HCT116 (cell line): ENCODE measurements at regions not wholly inside any gene's neighbourhood (a gene's known extent, or its start where the extent isn't known, plus 50 kb on each side); places are given as distances from the start of the nearest gene placed in this dataset.

Experiments used
- ATAC-seq: fragments of 200-7000 bp; cut with Tn5 transposase; 2 replicates; pipeline ENCODE4 v1.9.1; 2020; ENCODE audit warnings: mild to moderate bottlenecking, moderate library complexity
- BruUV-seq: library from RNA; stranded (reverse); fragments of 400-500 nt; replicated peaks from 2 replicates; lab custom pipeline; 2021; lab: Mats Ljungman, UMichigan
- CTCF ChIA-PET: fragments of 300-600 bp; sonication (Branson Sonifier 250); formaldehyde crosslinking; loops from one replicate; lab custom pipeline; 2021; ENCODE audit warnings: antibody characterized with exemption; lab: Charles Lee
- POLR2A ChIA-PET: fragments of 300-600, 350-600 bp; sonication (Branson Sonifier 250); formaldehyde crosslinking; loops from one replicate; lab custom pipeline; 2021; ENCODE audit warnings: antibody characterized with exemption; lab: Charles Lee
- RAD21 ChIA-PET, 2 experiments: fragments of 300-600 bp; sonication (Branson Sonifier 250); formaldehyde crosslinking; loops; one replicate each; lab custom pipeline; 2023; ENCODE audit warnings: low total read pairs in 2 of 2; ENCODE audit not compliant: uncharacterized antibody in 2 of 2, unreplicated experiment in 2 of 2, low non-redundant PET in 1 of 2; lab: Charles Lee
- DNase-seq: peaks from one replicate; pipeline ENCODE4 v3.0.0-alpha.2; 2010; ENCODE audit warnings: low read depth, low spot score
- H2AFZ ChIP-seq: fragments of 200-600 bp; shearing (Covaris generic), sonication (generic); 2 replicates; pipeline ENCODE4 v1.6.1; 2017; ENCODE audit warnings: low read depth, mixed run types, mixed read lengths, antibody characterized with exemption, low read length; ENCODE audit not compliant: poor library complexity, severe bottlenecking
- H3K27ac ChIP-seq: 2 replicates; pipeline ENCODE4 v1.5.1; 2012; ENCODE audit warnings: low read depth, low read length
- H3K27me3 ChIP-seq: fragments of 200-600 bp; sonication (generic); 2 replicates; pipeline ENCODE4 v1.6.1; 2016; ENCODE audit warnings: mixed run types, low read length, mixed read lengths; ENCODE audit not compliant: insufficient read depth
- H3K36me3 ChIP-seq, 2 experiments: fragments of 200-500 bp in 1 of 2; fragments of 200-600 bp in 1 of 2; sonication (Bioruptor generic) in 1 of 2; sonication (generic) in 1 of 2; 2 replicates each; pipeline versions ENCODE4 v1.5.1 to v1.6.1; 2014 to 2016; ENCODE audit warnings: low read length in 2 of 2, inconsistent platforms in 1 of 2, mixed read lengths in 1 of 2, mixed run types in 1 of 2; ENCODE audit not compliant: insufficient read depth in 2 of 2, control insufficient read depth in 1 of 2
- H3K4me1 ChIP-seq, 2 experiments: fragments of 200-600 bp in 1 of 2; sonication (generic) in 1 of 2; 2 replicates each; pipeline versions ENCODE4 v1.5.1 to v1.6.1; 2012 to 2017; ENCODE audit warnings: low read length in 2 of 2, inconsistent platforms in 1 of 2, mild to moderate bottlenecking in 1 of 2, mixed read lengths in 1 of 2, mixed run types in 1 of 2, moderate library complexity in 1 of 2; ENCODE audit not compliant: insufficient read depth in 2 of 2, control insufficient read depth in 1 of 2
- H3K4me2 ChIP-seq: fragments of 200-600 bp; sonication (generic); 2 replicates; pipeline ENCODE4 v1.6.1; 2017; ENCODE audit warnings: mixed run types, low read length, mixed read lengths
- H3K4me3 ChIP-seq, 2 experiments: fragments of 200-600 bp in 1 of 2; sonication (generic) in 1 of 2; replicated peaks in 1 of 2; 2 replicates each; pipeline ENCODE4 v1.5.1; 2011 to 2016; ENCODE audit warnings: low read length in 2 of 2, control low read depth in 1 of 2, low read depth in 1 of 2, mild to moderate bottlenecking in 1 of 2, mixed read lengths in 1 of 2, mixed run types in 1 of 2
- H3K79me2 ChIP-seq: fragments of 200-600 bp; sonication (generic); 2 replicates; pipeline ENCODE4 v1.6.1; 2017; ENCODE audit warnings: mild to moderate bottlenecking, mixed run types, low read length, moderate library complexity, mixed read lengths; ENCODE audit not compliant: insufficient read depth
- H3K9ac ChIP-seq: fragments of 200-600 bp; sonication (generic); 2 replicates; pipeline ENCODE4 v1.6.1; 2016; ENCODE audit warnings: low read length, mixed read lengths
- H3K9me2 ChIP-seq: fragments of 200-600 bp; sonication (generic), shearing (Covaris generic); 2 replicates; pipeline ENCODE4 v1.6.1; 2017; ENCODE audit warnings: mixed run types, mild to moderate bottlenecking, moderate library complexity; ENCODE audit not compliant: insufficient read depth
- H3K9me3 ChIP-seq, 2 experiments: fragments of 200-500 bp in 1 of 2; fragments of 200-600 bp in 1 of 2; sonication (Bioruptor generic) in 1 of 2; sonication (generic) in 1 of 2; 2 replicates each; pipeline ENCODE4 v1.6.1; 2014 to 2017; ENCODE audit warnings: low read length in 2 of 2, mixed read lengths in 2 of 2, inconsistent platforms in 1 of 2, low read depth in 1 of 2, mild to moderate bottlenecking in 1 of 2, mixed run types in 1 of 2, moderate library complexity in 1 of 2; ENCODE audit not compliant: control insufficient read depth in 1 of 2, insufficient read depth in 1 of 2
- H4K20me1 ChIP-seq: fragments of 200-600 bp; sonication (generic), shearing (Covaris generic); 2 replicates; pipeline ENCODE4 v1.6.1; 2017; ENCODE audit warnings: mixed run types, mild to moderate bottlenecking, moderate library complexity; ENCODE audit not compliant: insufficient read depth
- CBX3 ChIP-seq: IDR thresholded peaks from 2 replicates; pipeline ENCODE4 v1.6.1; 2012; ENCODE audit warnings: low read depth
- CEBPB ChIP-seq: IDR thresholded peaks from 2 replicates; pipeline ENCODE4 v1.6.1; 2012; ENCODE audit warnings: low read depth
- EGR1 ChIP-seq: IDR thresholded peaks from 2 replicates; pipeline ENCODE4 v1.6.1; 2012; ENCODE audit warnings: low read depth
- EZH2 ChIP-seq: fragments of 200-600 bp; sonication (generic); IDR thresholded peaks from 2 replicates; pipeline ENCODE4 v1.6.1; 2017; ENCODE audit warnings: antibody characterized with exemption, mixed run types
- FOSL1 ChIP-seq: IDR thresholded peaks from 2 replicates; pipeline ENCODE4 v1.6.1; 2012; ENCODE audit warnings: low read depth
- JUND ChIP-seq: IDR thresholded peaks from 2 replicates; pipeline ENCODE4 v1.6.1; 2012
- POLR2A ChIP-seq: IDR thresholded peaks from 2 replicates; pipeline ENCODE4 v1.7.0; 2011; ENCODE audit warnings: borderline replicate concordance; ENCODE audit not compliant: insufficient read depth, insufficient read length; ENCODE audit errors: extremely low read depth
- POLR2AphosphoS5 ChIP-seq: IDR thresholded peaks from 2 replicates; pipeline ENCODE4 v1.6.1; 2011; ENCODE audit warnings: mild to moderate bottlenecking, low read depth, low read length, moderate library complexity
- SIN3A ChIP-seq: IDR thresholded peaks from 2 replicates; pipeline ENCODE4 v1.6.1; 2012; ENCODE audit warnings: low read depth
- SRF ChIP-seq: IDR thresholded peaks from 2 replicates; pipeline ENCODE4 v1.6.1; 2012; ENCODE audit warnings: low read depth
- TCF7L2 ChIP-seq: IDR thresholded peaks from 2 replicates; pipeline ENCODE4 v1.7.0; 2011; ENCODE audit warnings: borderline replicate concordance, inconsistent platforms; ENCODE audit not compliant: insufficient read depth, insufficient read length; ENCODE audit errors: extremely low read depth
- YY1 ChIP-seq: IDR thresholded peaks from 2 replicates; pipeline ENCODE4 v1.6.1; 2011; ENCODE audit warnings: low read length, low read depth, moderate library complexity, mild to moderate bottlenecking; ENCODE audit not compliant: insufficient replicate concordance; ENCODE audit errors: extremely low read depth
- ZFX ChIP-seq: fragments of 450-650 bp; IDR thresholded peaks from 2 replicates; pipeline ENCODE4 v1.6.1; 2017
- ZNF274 ChIP-seq: fragments of 200-500 bp; sonication (Bioruptor generic); IDR thresholded peaks from 2 replicates; pipeline ENCODE4 v1.6.1; 2014; ENCODE audit warnings: mild to moderate bottlenecking, low read depth, low read length, inconsistent platforms
- intact Hi-C: fragments of 100-400 bp; cut with micrococcal nuclease; formaldehyde crosslinking; loops from 2 replicates; pipeline ENCODE4 v1.10.0; 2022
- TF ChIP-seq, protein P1 (sequence below): IDR thresholded peaks from 2 replicates; pipeline ENCODE4 v1.6.1; 2012
- TF ChIP-seq, protein P2 (sequence below): IDR thresholded peaks from 2 replicates; pipeline ENCODE4 v1.6.1; 2011; ENCODE audit warnings: mild to moderate bottlenecking, low read length, moderate library complexity; ENCODE audit not compliant: insufficient replicate concordance; ENCODE audit errors: extremely low read depth
- TF ChIP-seq, protein P3 (sequence below): IDR thresholded peaks from 2 replicates; pipeline ENCODE4 v1.6.1; 2012; ENCODE audit warnings: low read depth

DNA sequence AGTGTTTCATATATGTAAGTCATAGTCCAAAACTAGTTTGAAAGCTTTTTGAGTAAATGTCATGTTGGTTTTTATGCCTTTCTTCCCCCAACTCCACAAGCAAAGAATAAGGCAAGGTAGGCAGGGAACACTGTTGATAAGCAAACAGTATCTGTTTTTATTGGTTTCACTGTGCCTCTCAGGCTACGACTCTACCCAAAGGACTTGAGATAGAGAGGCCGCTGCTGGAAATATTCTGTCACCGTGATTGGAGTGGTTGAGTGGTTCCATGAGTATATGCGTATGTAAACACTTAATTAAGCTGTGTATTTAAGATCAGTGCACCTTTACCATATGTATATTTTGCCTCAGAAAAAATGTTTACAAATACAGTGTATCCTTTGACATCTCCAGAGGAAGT is 138.1 kb upstream of the KIF26B start:
- ChIA-PET POLR2A (no interaction called here), CTCF (interaction anchor here (1.4 kb wide), 1 partner anchor 26 kb away, joined by 3 read pairs; no protein-coding TSS in a partner anchor), RAD21 (no interaction called here)
- H3K79me2 ChIP-seq: no peaks in the 10 kb centered on the region
- H3K9me3 ChIP-seq: no peaks in the 10 kb centered on the region
- intact Hi-C loops: no loop called here
- H3K9me2 ChIP-seq: no peaks in the 10 kb centered on the region
- H3K27ac ChIP-seq: no peak overlapping the region
- H3K4me3 ChIP-seq: no peak overlapping the region
- no peak overlapping the region for H3K9ac ChIP-seq
- H3K4me1 ChIP-seq: no peaks in the 10 kb centered on the region
- no TSS peak for BruUV-seq
- H3K4me2 ChIP-seq: no peak overlapping the region
- no peak overlapping the region for H2AFZ ChIP-seq
- TF ChIP-seq ZNF274 (no peak), TCF7L2 (no peak), EZH2 (no peak), CEBPB (no peak), FOSL1 (no peak), CBX3 (no peak), ZFX (no peak), YY1 (no peak), POLR2AphosphoS5 (no peak), EGR1 (no peak), JUND (no peak), SRF (no peak), POLR2A (no peak), SIN3A (no peak)
- TF ChIP-seq, protein P1, sequence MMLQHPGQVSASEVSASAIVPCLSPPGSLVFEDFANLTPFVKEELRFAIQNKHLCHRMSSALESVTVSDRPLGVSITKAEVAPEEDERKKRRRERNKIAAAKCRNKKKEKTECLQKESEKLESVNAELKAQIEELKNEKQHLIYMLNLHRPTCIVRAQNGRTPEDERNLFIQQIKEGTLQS: no peak
- TF ChIP-seq, protein P2, sequence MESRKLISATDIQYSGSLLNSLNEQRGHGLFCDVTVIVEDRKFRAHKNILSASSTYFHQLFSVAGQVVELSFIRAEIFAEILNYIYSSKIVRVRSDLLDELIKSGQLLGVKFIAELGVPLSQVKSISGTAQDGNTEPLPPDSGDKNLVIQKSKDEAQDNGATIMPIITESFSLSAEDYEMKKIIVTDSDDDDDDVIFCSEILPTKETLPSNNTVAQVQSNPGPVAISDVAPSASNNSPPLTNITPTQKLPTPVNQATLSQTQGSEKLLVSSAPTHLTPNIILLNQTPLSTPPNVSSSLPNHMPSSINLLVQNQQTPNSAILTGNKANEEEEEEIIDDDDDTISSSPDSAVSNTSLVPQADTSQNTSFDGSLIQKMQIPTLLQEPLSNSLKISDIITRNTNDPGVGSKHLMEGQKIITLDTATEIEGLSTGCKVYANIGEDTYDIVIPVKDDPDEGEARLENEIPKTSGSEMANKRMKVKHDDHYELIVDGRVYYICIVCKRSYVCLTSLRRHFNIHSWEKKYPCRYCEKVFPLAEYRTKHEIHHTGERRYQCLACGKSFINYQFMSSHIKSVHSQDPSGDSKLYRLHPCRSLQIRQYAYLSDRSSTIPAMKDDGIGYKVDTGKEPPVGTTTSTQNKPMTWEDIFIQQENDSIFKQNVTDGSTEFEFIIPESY: no peak
- TF ChIP-seq, protein P3, sequence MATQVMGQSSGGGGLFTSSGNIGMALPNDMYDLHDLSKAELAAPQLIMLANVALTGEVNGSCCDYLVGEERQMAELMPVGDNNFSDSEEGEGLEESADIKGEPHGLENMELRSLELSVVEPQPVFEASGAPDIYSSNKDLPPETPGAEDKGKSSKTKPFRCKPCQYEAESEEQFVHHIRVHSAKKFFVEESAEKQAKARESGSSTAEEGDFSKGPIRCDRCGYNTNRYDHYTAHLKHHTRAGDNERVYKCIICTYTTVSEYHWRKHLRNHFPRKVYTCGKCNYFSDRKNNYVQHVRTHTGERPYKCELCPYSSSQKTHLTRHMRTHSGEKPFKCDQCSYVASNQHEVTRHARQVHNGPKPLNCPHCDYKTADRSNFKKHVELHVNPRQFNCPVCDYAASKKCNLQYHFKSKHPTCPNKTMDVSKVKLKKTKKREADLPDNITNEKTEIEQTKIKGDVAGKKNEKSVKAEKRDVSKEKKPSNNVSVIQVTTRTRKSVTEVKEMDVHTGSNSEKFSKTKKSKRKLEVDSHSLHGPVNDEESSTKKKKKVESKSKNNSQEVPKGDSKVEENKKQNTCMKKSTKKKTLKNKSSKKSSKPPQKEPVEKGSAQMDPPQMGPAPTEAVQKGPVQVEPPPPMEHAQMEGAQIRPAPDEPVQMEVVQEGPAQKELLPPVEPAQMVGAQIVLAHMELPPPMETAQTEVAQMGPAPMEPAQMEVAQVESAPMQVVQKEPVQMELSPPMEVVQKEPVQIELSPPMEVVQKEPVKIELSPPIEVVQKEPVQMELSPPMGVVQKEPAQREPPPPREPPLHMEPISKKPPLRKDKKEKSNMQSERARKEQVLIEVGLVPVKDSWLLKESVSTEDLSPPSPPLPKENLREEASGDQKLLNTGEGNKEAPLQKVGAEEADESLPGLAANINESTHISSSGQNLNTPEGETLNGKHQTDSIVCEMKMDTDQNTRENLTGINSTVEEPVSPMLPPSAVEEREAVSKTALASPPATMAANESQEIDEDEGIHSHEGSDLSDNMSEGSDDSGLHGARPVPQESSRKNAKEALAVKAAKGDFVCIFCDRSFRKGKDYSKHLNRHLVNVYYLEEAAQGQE: no peak
- TF ChIP-seq, all 23 proteins: peak for 0
- no peak for DNase-seq
- Histone ChIP-seq H4K20me1 (no peaks in the 10 kb centered on the region), H3K36me3 (no peaks in the 10 kb centered on the region), H3K27me3 (no peaks in the 10 kb centered on the region)
- no peak for ATAC-seq
